ENCODE measurements at regions not wholly inside any gene's neighbourhood (a gene's known extent, or its start where the extent isn't known, plus 50 kb on each side); places are given as distances from the start of the nearest gene placed in this dataset.

GRCh38 chr11:119847853-119848252, 118.9 kb upstream of the NECTIN1 start:
- TF ChIP-seq KDM1A (IDR thresholded peaks at IDR 0.05; ENCODE audit: borderline replicate concordance) = no peak
- TF ChIP-seq POLR2AphosphoS5 (IDR thresholded peaks at IDR 0.05; ENCODE audit: low read length) = no peak
- no peak for TF ChIP-seq CBX3 (IDR thresholded peaks at IDR 0.05; ENCODE audit: borderline replicate concordance, low read depth)
- no peak for TF ChIP-seq BCL3 (IDR thresholded peaks at IDR 0.05; ENCODE audit: borderline replicate concordance, insufficient read depth, low read depth, low read length, poor library complexity, severe bottlenecking)
- TF ChIP-seq PRDM15 (CRISPR knock-in tag; IDR thresholded peaks at IDR 0.05) = no peak
- TF ChIP-seq CTCF (IDR thresholded peaks at IDR 0.05 in 2 of 3, conservative IDR thresholded peaks at IDR 0.05 in 1 of 3; ENCODE audit: control insufficient read depth in 2 of 3, extremely low read depth in 1 of 3, insufficient read depth in 1 of 3, low read depth in 3 of 3, low read length in 3 of 3) = no peak
- no peak for TF ChIP-seq ATF2 (IDR thresholded peaks at IDR 0.05; ENCODE audit: low read length)
- no peak for TF ChIP-seq POLR2A (IDR thresholded peaks at IDR 0.05; ENCODE audit: low read depth, low read length)
- TF ChIP-seq SIN3A (IDR thresholded peaks at IDR 0.05; ENCODE audit: low read depth, low read length) = no peak
- no peak for TF ChIP-seq SP1 (IDR thresholded peaks at IDR 0.05; ENCODE audit: low read depth, low read length)
